Progenitor cell of endocrine pancreas (in vitro differentiated cells): ENCODE measurements at regions not wholly inside any gene's neighbourhood (a gene's known extent, or its start where the extent isn't known, plus 50 kb on each side); places are given as distances from the start of the nearest gene placed in this dataset.

ENCODE experiments used
- DNase-seq: peaks from one replicate; pipeline ENCODE4 v3.0.0; 2021; ENCODE audit warnings: low spot score; ENCODE audit not compliant: unreplicated experiment
- H3K27ac Mint-ChIP-seq: 2 replicates; pipeline ENCODE4 v1.8.0; 2021; ENCODE audit warnings: mild to moderate bottlenecking, moderate library complexity, mixed read lengths
- H3K27me3 Mint-ChIP-seq: 2 replicates; pipeline ENCODE4 v1.8.0; 2021; ENCODE audit warnings: mixed read lengths
- H3K36me3 Mint-ChIP-seq: 2 replicates; pipeline ENCODE4 v1.8.0; 2022; ENCODE audit warnings: mixed read lengths; ENCODE audit not compliant: insufficient read depth
- H3K4me1 Mint-ChIP-seq: 2 replicates; pipeline ENCODE4 v1.8.0; 2021; ENCODE audit warnings: low read depth, mixed read lengths
- H3K4me3 Mint-ChIP-seq: 2 replicates; pipeline ENCODE4 v1.8.0; 2021; ENCODE audit warnings: low read depth, mild to moderate bottlenecking, moderate library complexity, mixed read lengths
- H3K9me3 Mint-ChIP-seq: 2 replicates; pipeline ENCODE4 v1.8.0; 2021; ENCODE audit warnings: low read depth, mixed read lengths
- TF ChIP-seq, protein P1 (sequence below): fragments of 200-600 bp; sonication (generic); IDR thresholded peaks from one replicate; pipeline ENCODE4 v1.5.0; 2021; ENCODE audit warnings: antibody characterized with exemption, mild to moderate bottlenecking; ENCODE audit not compliant: unreplicated experiment

DNA sequence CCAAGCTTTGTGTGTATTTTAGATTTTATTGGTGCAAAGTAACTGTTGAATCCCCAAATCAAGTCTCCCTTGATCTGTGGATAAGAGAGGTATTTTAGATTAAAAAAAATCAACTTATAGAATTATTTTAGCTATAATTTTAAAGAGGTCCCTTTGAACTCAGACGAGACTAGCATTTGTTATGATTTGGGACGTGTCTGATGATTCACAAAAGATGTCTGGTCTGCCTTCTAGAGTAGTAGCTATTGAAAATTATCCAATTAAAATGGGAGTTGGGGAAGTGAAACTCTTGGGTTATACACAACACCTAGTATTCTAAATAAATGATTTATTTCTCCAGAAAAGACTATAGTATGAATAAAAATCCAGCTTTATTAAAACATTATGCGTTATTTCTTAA lies 227.9 kb upstream of the GRIA4 start:
- no peak overlapping the region for H3K4me3 Mint-ChIP-seq
- H3K27ac Mint-ChIP-seq: no peak overlapping the region
- H3K36me3 Mint-ChIP-seq: no peaks in the 10 kb centered on the region
- no peaks in the 10 kb centered on the region for H3K9me3 Mint-ChIP-seq
- TF ChIP-seq, protein P1, sequence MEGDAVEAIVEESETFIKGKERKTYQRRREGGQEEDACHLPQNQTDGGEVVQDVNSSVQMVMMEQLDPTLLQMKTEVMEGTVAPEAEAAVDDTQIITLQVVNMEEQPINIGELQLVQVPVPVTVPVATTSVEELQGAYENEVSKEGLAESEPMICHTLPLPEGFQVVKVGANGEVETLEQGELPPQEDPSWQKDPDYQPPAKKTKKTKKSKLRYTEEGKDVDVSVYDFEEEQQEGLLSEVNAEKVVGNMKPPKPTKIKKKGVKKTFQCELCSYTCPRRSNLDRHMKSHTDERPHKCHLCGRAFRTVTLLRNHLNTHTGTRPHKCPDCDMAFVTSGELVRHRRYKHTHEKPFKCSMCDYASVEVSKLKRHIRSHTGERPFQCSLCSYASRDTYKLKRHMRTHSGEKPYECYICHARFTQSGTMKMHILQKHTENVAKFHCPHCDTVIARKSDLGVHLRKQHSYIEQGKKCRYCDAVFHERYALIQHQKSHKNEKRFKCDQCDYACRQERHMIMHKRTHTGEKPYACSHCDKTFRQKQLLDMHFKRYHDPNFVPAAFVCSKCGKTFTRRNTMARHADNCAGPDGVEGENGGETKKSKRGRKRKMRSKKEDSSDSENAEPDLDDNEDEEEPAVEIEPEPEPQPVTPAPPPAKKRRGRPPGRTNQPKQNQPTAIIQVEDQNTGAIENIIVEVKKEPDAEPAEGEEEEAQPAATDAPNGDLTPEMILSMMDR: no peak
- no peak for DNase-seq
- no peaks in the 10 kb centered on the region for H3K27me3 Mint-ChIP-seq
- no peaks in the 10 kb centered on the region for H3K4me1 Mint-ChIP-seq

DNA sequence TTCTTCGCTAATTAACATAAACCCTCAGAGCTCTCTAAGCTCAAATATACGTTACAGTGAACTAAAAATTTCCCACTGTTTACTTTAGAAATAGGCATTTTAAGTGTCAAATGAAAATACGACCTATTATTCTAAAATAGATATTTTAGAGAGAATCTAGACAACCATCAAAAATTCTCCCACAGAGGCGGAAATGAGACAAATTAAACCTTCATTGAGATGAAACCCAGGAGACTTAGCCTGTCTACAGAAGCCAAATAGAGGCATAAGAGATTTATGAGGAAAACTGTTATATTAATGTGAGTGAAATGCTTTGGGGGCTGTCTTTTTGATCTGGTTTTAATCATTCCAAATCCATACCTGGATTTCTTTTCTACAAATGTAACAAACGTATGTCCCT lies 232.0 kb upstream of the GRIA4 start:
- Mint-ChIP-seq H3K4me1 (no peaks in the 10 kb centered on the region), H3K4me3 (no peak overlapping the region), H3K36me3 (peaks cover 4% of the 10 kb centered on the region), H3K27me3 (no peaks in the 10 kb centered on the region), H3K9me3 (peaks cover 15% of the 10 kb centered on the region), H3K27ac (no peak overlapping the region)
- TF ChIP-seq, protein P1: no peak
- DNase-seq: no peak

DNA sequence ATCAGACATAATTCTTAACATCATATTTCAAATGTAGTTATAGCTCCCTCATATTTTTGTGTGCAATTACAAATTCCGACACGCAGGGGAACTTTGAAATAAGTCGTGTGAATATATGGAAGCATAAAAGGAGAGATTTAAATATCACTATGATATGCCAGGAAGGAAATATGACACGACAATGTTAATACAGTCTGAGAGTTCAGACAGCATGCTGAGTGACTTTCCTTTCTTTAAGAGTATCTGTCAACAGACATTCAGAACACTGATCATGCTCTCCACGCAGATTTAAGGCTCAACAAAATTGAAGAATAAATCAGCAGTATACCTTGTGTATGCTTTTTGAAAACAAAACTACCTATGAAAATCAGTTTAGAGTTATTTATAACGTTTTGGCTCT lies 232.6 kb upstream of the CARD18 start:
- peaks cover 15% of the 10 kb centered on the region for H3K9me3 Mint-ChIP-seq
- no peak for DNase-seq
- peaks cover 4% of the 10 kb centered on the region for H3K36me3 Mint-ChIP-seq
- no peak overlapping the region for H3K27ac Mint-ChIP-seq
- TF ChIP-seq, protein P1: no peak
- peaks cover 11% of the 10 kb centered on the region for H3K4me1 Mint-ChIP-seq
- no peak overlapping the region for H3K4me3 Mint-ChIP-seq
- no peaks in the 10 kb centered on the region for H3K27me3 Mint-ChIP-seq

DNA sequence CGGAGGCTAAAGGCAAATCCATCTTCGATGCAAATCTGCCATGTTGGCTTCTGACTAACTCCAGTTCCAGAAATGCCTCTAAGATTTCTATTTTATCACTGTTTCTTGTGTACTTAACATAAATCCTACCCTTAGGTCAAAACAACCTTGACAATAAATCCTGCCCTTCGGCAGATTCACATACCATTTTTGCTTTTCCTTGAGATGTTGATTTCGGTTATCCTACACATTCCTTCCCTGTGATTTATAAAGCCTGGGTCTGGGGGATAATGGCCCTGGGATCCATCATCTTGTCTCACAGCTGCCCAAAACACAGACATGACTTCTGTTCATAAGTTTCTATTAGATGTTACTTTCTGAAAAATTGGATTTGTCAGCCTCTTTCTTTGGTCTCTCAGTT lies 231.7 kb upstream of the CARD18 start:
- H3K4me1 Mint-ChIP-seq: peaks cover 11% of the 10 kb centered on the region
- no peak for DNase-seq

DNA sequence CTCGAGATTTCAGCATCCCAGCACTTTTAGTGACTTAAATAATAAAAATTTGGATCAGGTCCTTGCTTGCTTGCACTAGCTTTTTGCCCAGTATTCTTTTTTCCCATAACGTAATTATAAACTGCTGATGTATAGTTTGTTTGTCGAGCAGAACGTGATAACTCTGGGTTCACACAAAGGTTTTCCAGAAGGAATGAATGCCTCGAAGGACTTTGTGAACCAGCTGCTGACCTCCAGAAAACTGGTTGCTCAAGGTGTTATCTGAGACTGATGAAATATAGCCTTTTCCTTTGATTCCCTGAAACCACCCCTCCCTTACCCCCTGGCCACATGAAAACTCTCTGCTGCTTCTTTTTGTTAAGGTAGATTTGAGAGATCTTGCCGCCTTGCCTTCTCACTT lies 229.1 kb upstream of the CARD18 start:
- DNase-seq: no peak
- TF ChIP-seq, protein P1: no peak
- Mint-ChIP-seq H3K4me1 (peaks cover 19% of the 10 kb centered on the region), H3K9me3 (no peaks in the 10 kb centered on the region), H3K27me3 (no peaks in the 10 kb centered on the region), H3K4me3 (peak overlapping the region; percentile 14), H3K27ac (peak overlapping the region; percentile 92), H3K36me3 (no peaks in the 10 kb centered on the region)

More for the DNA sequence above, 231.7 kb upstream of the CARD18 start:
- Mint-ChIP-seq H3K36me3 (peaks cover 4% of the 10 kb centered on the region), H3K27ac (no peak overlapping the region), H3K9me3 (peaks cover 11% of the 10 kb centered on the region), H3K27me3 (no peaks in the 10 kb centered on the region), H3K4me3 (no peak overlapping the region)
- TF ChIP-seq, protein P1: no peak
